Left colon (tissue), 2 donors: ENCODE measurements at regions not wholly inside any gene's neighbourhood (a gene's known extent, or its start where the extent isn't known, plus 50 kb on each side); places are given as distances from the start of the nearest gene placed in this dataset.
"Not testable (repeated sequence)": the region's sequence is repeated elsewhere in the genome, so short reads cannot be mapped to it uniquely, and the experiment has no call there.

ENCODE experiments used
- ATAC-seq: fragments of 200-7000 bp; cut with Tn5 transposase; one replicate; pipeline ENCODE4 v1.9.1; 2020; ENCODE audit warnings: mild to moderate bottlenecking, moderate library complexity
- DNase-seq, 2 donors: peaks; one replicate each; pipeline ENCODE4 v3.0.0-alpha.2; 2020
- intact Hi-C, 2 donors: fragments of 100-400 bp; cut with DNase I in 1 of 2; cut with micrococcal nuclease in 1 of 2; formaldehyde crosslinking; loops; one replicate each; pipeline versions ENCODE4 v1.11.2 to v1.14.0; 2022; cut with DNase I, micrococcal nuclease
- donor health status: DM: no; HTN: no; CAD: no.
- donor health status: DM: yes; HTN: yes; CAD: no.

DNA sequence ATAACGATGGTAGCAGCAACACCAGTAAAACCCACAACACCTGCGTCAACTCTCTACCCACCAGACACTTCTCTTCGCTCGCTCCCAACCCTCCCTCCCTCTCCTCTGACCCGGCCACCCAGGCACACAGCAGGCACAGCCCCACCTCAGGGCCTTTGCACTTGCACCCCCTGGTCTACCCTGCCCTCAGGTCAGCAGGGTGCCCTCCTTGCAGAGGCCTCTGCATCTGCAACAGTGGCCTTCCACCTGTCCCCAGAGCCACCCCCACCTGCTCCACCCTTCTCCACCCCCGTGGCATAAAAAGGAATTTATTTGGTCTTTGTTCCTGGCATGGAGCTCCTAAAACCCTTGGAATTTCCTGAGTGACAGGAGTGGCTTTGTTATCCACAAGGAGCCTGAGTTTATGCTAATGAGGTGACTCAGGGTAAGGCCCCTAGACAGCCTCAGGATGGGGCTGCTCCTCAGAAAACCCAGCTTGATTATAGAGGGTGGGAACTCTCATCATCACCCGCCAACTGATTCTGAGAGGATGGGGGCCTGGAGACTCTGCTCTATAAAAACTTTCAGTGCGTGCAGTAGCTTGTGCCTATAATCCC is 88.1 kb downstream of the KCNJ18 start:
- peak; percentile 53 for ATAC-seq
- DNase-seq, intact Hi-C loops: not testable (repeated sequence)

DNA sequence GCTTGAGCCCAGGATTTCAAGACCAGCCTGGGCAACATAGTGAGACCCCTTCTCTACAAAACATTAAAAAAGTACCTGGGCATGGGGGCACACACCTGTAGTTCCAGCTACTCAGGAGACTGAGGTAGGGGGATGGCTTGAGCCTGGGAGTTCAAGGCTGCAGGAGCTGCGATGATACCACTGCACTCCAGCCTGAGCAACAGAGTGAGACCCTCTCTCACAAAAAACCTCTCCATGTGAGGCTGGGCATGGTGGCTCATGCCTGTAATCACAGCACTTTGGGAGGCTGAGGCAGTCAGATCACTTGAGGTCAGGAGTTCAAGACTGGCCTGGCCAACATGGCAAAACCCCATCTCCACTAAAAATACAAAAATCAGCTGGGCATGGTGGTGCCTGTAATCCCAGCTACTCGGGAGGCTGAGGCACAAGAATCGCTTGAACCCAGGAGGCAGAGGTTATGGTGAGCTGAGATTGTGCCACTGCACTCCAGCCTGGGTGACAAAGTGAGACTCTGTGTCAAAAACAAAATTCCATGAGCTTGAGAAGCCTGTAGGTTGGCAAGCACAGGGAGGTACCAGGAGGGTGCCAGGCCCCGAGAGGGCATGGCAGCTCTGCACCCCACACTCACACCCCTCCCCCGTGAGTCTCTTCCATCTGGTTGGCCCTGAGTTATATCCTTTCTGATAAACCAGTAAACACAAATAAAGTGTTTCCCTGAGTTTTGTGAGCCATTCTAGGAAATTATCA is 88.8 kb downstream of the KCNJ18 start:
- DNase-seq, intact Hi-C loops, ATAC-seq: not testable (repeated sequence)

DNA sequence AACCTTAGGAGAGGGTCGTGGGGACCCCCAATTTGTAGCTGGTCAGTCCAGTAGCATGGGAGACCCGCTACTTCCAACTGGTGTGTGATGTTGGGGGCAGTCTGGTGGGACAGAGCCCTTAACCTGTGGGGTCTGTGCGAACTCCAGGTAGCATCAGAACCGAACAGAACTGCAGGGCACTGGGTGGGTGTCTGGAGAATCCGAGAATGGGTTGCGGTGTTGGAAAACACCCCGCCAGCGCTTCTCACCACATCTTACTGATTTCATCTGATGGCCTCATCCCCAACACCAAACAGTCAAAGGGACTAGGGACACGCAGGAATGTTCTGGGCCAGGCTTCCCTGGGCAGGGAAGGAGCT is 89.3 kb downstream of the KCNJ18 start:
- intact Hi-C loops, DNase-seq, ATAC-seq: not testable (repeated sequence)

DNA sequence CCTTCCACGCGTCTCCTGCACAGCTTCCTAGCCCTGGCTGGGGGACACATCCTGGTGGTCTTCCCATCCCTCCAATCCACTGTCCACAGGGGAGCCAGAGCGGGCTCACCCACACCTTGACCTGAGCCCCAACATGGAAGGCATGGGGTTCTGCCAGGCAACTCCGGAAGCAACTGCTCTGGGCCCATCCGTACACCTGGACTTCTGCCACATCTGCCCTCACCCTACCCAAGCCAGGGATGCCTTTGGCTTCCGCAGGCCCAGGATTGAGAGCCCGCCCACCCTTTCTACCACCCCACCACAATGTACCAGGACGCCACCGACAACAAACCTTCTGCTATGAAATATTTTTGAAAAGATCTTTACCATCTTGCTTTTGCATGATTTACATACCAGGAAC is 89.8 kb downstream of the KCNJ18 start:
- DNase-seq, ATAC-seq, intact Hi-C loops: not testable (repeated sequence)

DNA sequence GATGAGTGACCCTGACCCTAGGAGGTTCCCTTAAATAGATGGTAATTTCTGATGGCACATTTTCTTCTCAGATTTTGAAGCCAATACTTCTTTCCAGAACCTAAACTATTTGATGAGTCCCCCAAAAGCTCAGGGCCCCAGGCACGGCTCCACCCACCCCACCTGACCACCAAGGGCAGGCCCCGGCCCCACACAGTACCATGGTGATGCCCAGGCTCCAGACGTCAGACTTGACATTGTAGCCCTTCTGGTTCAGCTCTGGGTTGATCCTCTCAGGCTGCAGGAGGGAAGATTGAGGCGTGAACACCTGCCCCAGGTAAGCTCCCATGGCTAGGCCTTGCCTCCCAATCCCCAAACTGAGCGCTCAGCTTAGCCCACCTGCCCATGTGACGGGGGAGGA is 90.3 kb downstream of the KCNJ18 start:
- intact Hi-C loops, ATAC-seq, DNase-seq: not testable (repeated sequence)

DNA sequence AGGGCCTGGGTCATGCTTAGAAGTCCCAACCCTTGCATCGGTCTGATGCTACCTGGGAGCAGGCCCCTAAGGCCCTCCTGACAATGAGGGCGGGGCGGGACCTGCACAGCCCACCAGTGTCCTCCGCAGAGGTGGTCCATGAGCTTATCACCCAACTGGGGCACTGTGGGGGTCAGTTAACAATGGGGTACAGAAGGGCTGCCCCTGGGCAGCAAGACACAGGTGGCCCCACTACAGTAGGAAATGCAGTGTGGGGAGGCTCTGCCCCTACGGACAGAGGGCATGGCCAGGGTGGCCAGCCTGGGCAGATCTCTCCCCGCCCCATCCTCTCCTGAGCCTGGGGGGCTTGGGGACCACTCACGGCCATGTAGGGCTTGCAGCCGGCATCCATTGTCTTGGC is 90.7 kb downstream of the KCNJ18 start:
- DNase-seq, intact Hi-C loops, ATAC-seq: not testable (repeated sequence)

DNA sequence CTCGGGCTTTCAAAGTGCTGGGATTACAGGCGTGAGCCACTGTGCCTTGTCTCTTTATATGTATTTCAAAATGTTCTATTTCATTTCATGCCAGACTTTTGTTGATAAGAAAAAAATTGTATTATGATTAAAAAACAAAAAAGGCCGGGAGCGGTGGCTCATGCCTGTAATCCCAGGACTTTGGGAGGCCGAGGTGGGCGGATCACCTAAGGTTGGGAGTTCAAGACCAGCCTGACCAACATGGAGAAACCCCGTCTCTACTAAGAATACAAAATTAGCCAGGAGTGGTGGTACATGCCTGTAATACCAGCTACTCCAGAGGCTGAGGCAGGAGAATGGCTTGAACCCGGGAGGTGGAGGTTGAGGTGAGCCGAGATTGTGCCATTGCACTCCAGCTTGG is 121.9 kb downstream of the KCNJ18 start:
- ATAC-seq, DNase-seq, intact Hi-C loops: not testable (repeated sequence)

DNA sequence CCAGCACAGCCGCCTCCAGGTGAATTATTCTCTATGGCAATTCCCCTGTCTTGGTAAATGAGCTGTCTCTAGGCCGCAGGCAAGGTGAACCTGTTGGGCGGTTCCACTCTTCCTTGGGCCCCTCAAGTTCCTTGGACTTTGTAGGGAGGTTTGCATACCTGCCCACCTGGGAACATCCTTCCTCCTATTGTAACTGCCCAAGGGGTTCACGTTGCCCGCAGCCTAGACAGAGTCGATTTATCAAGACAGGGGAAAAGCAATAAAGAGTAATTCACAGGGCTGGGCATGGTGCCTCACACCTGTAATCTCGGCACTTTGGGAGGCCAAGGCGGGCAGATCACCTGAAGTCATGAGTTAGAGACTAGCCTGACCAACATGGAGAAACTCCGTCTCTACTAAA is 122.5 kb downstream of the KCNJ18 start:
- no peak for ATAC-seq
- intact Hi-C loops: no loop called here

DNA sequence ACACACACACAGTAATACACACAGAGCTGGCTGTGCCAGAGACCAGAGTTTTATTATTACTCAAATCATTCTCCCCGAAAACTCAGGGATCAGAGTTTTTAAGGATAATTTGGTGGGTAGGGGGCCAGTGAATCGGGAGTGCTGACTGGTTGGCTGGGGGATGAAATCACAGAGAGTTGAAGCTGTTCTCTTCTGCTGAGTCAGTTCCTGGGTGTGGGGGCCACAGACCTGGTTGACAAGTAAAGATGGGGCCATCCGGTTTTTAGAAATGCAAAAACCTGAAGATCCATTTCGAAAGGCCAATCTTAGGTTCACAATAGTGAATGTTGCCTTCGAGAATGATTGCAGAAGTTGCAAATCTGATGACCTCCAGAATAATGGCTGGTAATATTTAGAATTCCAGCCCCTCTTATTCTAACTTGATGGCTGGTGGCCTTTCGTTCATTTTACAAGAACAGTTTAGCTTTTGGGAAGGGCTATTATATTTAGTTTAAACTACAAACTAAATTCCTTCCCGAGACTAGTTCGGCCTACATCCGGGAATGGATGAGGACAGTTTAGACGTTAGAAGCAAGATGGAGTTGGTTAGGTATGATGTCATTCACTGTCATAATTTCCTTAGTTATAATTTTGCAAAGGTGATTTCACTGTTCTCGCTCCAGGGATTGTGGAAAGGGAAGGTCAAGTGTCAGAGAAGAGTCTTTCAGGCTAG is 123.2 kb downstream of the KCNJ18 start:
- intact Hi-C loops: no loop called here
- no peak for ATAC-seq
- DNase-seq: no peak

More for the DNA sequence above, 122.5 kb downstream of the KCNJ18 start:
- DNase-seq: no peak

DNA sequence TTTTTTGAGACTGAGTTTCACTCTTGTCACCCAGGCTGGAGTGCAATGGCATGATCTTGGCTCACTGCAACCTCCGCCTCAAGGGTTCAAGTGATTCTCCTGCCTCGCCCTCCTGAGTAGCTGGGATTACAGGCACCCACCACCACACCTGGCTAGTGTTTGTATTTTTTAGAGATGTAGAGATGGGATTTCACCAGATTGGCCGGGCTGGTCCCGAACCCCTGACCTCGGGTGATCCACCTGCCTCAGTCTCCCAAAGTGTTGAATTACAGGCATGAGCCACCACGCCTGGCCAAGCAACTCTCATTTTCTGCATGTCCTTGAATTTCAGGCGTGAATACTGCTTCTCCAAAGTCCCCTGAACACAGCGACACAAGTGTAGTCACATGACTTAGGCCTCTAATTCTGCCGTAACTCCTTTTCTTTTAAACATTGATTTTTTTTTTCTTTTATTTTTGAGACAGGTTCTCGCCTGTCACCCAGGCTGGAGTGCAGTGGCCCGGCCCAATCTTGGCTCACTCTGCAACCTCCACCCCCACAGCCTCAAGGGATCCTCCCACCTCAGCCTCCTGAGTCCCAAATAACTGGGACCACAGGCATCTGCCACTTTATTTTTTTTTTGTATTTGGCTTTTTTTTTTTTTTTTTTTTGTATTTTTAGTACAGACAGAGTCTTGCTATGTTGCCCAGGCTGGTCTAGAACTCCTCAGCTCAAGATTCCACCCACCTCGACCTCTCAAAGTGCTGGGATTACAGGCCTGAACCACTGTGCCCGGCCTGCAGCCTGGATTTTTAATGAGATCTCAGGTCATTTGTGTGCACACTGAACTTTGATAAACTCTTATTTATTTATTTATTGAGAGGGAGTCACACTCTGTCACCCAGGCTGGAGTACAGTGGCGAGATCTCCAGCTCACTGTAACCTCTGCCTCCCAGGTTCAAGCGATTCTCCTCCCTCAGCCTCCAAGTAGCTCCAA is 124.6 kb downstream of the KCNJ18 start:
- no peak for ATAC-seq
- DNase-seq: no peak
- intact Hi-C loops: no loop called here

DNA sequence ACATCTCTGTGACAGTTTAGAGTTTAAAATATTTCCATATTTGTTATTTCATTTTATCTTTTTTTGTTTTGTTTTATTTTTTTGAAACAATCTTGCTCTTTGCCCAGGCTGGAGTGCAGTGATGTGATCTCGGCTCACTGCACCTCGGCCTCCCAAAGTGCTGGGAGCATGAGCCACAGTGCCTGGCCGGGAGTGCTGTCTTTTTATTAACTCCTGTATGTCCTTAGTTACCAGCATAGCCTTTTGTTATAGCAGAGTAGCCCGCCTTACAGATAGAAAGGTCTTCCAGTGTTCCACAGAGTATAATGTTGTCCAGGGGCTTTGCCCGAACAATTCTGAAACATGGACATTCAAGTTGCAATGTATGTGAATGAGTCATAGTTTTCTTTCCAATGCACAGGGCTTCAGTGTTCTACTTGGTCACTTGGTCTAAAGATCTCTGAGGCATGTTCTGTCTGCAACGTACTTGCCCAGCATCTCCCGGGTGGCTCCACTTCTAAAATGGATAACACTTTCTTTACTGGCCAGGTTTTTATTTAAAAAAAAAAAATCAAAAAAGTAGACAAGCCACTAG is 125.6 kb downstream of the KCNJ18 start:
- intact Hi-C loops: no loop called here
- ATAC-seq: no peak

DNA sequence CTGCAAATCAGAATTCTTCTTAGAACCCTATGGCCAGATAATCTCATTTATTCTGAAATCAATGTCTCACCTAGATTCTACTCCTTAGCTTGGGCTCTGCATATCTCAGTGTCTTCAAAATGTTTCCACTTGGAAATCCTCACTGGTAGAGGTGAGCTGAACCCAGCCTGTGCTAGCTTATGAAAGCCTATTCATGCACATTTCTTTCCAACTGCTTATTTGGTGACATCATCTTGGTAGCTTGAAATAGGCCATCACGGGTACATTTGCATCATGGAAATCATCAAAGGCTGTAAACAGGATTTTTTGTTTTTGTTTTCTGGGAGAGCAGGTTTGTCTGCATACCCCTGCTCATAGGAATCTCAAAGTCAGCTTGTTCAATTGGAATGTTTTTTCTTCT is 130.8 kb downstream of the KCNJ18 start:
- no peak for ATAC-seq

More for the DNA sequence above, 125.6 kb downstream of the KCNJ18 start:
- DNase-seq: no peak

DNA sequence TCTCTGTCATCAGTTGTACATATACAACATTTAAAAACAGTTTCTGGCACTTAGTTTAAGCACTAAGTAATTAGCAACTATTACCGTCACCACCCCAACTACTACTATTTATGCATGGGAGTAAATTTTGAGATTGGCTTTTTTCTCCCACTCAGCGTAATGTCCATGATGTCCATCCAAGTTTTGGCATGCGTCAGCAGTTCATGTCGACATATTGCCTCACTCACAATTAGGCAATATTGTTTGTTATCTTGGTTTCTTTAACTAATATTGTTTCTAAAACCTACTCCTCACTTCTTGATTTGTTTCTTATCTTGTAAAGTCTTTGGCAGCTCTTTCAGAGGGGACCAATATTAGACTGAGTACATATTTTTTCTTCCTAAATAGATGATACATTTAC is 131.3 kb downstream of the KCNJ18 start:
- DNase-seq: no peak
- intact Hi-C loops: no loop called here
- ATAC-seq: no peak

More for the DNA sequence above, 130.8 kb downstream of the KCNJ18 start:
- DNase-seq: no peak
- intact Hi-C loops: no loop called here

DNA sequence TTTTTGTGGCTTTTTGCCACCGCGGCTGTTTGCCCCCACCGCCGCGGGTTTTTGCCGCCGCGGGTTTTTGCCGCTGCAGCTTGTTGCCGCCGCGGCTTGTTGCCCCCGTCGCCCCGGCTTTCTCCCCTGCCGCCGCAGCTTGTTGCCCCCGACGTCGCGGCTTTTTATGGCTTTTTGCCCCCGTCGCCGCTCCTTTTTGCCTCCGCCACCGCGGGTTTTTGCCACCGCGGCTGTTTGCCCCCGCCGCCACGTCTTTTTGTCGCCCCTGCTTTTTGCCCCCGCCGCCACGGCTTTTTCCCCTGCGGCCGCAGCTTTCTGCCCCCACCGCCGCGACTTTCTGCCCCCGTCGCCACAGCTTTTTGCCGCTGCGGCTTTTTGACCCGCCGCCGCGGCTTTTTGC is 149.5 kb downstream of the KCNJ18 start:
- no peak for DNase-seq
- intact Hi-C loops: no loop called here
- ATAC-seq: no peak

DNA sequence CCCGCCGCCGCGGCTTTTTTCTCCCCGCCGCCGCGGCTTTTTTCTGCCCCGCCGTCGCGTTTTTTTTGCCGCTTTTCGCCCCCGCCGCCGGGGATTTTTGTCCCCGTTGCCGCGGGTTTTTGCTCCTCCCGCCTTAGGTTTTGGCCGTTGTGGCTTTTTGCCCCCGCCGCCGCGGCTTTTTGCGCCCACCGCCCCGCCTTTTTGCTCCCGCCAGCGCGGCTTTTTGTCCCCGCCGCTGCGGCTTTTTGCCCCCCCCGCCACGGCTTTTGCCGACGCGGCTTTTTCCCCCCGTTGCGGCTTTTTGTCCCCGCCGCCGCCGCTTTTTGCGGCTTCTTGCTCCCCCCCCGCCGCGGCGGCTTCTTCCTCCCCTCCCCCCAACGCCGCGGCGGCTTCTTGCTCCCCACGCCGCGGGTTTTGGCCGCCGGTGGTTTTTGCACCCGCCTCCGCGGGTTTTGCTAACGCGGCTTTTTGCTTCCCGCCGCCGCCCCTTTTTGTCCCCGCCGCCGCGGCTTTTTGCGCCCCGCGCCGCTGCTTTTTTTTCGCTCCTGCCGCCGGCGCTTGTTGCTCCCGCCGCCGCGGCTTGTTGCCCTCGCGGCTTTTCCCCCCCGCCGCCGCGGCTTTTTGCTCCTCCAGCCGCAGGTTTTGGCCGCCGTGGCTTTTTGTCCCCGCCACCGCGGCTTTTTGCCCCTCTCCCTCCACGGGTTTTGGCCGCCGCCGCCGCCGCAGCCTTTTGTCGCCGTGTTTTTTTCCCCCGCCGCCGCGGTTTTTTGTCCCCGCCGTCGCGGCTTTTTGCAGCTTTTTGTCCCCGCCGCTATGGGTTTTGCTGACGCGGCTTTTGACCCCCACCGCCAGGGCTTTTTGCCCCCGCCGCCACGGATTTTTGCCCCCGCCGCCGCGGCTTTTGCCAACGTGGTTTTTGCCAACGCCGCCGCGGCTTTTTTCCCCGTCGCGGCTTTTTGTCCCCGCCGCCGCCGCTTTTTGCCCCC is 150.3 kb downstream of the KCNJ18 start:
- intact Hi-C loops: no loop called here

DNA sequence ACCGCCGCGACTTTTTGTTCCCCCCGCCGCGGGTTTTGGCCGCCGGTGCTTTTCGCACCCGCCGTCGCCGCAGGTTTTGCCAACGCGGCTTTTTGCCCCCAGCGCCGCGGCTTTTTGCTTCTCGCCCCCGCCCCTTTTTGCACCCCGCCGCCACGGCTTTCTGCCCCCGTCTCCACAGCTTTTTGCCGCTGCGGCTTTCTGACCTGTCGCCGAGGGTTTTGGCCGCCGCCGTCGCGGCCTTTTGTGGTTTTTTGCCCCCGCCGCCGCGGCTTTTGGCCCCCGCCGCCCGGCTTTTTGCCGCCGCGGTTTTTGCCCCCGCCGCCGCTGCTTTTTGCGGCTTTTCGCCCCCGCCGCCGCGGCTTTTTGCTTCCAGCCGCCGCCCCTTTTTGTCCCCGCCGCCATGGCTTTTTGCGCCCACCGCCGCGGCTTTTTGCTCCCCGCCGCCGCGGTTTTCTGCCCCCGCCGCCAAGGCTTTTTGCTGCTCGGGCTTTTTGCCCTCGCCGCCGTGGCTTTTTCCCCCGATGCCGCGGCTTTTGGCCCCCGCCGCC is 151.1 kb downstream of the KCNJ18 start:
- intact Hi-C loops: no loop called here
- ATAC-seq (no peak), DNase-seq (no peak)

More for the DNA sequence above, 150.3 kb downstream of the KCNJ18 start:
- DNase-seq (no peak), ATAC-seq (no peak)

DNA sequence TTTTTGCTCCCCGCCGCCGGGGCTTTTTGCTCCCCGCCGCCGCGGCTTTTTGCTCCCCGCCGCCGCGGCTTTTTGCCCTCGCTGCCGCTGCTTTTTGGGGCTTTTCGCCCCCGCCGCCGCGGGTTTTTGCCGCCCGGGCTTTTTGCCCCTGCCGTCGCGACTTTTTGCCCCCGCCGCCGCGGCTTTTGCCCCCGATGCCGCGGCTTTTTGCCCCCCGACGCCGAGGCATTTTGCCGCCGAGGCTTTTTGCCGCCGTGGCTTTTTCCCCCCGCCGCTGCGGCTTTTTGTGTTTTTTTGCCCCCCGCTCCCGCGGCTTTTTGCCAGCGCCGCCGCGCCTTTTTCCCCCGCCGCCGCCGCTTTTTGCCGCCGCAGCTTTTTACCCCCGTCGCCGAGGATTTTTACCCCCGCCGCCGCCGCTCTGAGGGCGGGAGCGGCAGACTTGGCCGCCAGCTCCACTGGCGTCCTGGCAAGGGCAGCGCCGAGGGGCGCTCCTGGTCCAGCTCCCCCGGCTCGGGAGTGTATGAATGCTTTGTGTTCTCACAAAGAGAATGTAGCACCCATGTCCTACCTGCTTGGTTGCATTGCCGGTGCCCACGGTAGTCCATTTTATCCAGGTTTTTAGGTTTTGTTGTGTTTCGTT is 151.7 kb downstream of the KCNJ18 start:
- intact Hi-C loops: no loop called here
- DNase-seq (no peak), ATAC-seq (no peak)
